ENCODE measurements at regions not wholly inside any gene's neighbourhood (a gene's known extent, or its start where the extent isn't known, plus 50 kb on each side); places are given as distances from the start of the nearest gene placed in this dataset.

DNA sequence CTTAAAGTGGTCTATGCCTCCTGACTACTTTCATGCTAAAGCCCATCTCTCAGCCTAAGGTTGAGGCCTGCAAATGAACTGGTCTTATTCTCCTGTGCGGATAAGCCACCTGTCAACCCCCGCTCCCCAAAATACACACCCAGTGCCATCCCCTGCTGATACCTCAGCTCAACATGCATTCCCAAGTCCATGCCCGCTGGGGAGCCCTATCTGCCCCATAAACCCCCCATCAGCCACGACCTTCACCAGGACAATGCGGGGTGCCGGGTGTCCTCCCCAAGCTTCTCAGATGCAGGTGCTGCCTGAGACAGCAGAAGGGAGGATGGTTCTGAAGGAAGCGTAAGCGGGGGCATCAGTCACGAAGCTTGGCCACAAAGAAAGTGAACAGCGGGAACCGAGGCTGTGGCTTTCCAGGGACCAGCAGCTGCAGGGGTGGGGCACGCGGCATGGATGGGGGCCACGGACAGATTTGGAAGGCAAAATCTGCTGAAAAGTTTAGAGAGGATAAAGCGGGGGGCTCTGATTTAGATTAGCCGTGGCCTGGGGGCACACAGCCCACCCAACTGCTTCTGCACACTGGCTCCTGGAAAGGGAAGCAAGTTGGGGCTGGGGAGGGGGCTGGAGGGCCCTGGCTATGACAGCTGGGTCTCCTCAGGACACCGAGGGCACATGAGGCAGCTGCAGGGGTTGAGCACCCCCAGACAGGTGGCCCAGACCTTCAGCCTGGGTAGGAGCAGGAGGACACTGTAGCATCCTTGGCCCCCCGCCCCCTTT, 1391.9 kb downstream of the TBC1D22A start:
- ChIA-PET POLR2A (ENCODE audit: unreplicated experiment) (no interaction called here), CTCF (no interaction called here)
- H3K79me2 ChIP-seq (ENCODE audit: low read length): no peaks in the 10 kb centered on the region
- no peak for DNase-seq
- H3K9me2 ChIP-seq (replicated peaks; ENCODE audit: low read length): no peaks in the 10 kb centered on the region
- TF ChIP-seq, protein P1, sequence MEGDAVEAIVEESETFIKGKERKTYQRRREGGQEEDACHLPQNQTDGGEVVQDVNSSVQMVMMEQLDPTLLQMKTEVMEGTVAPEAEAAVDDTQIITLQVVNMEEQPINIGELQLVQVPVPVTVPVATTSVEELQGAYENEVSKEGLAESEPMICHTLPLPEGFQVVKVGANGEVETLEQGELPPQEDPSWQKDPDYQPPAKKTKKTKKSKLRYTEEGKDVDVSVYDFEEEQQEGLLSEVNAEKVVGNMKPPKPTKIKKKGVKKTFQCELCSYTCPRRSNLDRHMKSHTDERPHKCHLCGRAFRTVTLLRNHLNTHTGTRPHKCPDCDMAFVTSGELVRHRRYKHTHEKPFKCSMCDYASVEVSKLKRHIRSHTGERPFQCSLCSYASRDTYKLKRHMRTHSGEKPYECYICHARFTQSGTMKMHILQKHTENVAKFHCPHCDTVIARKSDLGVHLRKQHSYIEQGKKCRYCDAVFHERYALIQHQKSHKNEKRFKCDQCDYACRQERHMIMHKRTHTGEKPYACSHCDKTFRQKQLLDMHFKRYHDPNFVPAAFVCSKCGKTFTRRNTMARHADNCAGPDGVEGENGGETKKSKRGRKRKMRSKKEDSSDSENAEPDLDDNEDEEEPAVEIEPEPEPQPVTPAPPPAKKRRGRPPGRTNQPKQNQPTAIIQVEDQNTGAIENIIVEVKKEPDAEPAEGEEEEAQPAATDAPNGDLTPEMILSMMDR (conservative IDR thresholded peaks at IDR 0.05; ENCODE audit: low read depth, low read length): no peak
- TF ChIP-seq EZH2 (IDR thresholded peaks at IDR 0.05; ENCODE audit: low read length, unreplicated experiment) (no peak), EZH2phosphoT487 (IDR thresholded peaks at IDR 0.05; ENCODE audit: borderline replicate concordance, low read length) (no peak)
- H3K4me3 ChIP-seq (ENCODE audit: low read length): no peak overlapping the region
- H3K4me1 ChIP-seq (ENCODE audit: insufficient read depth, low read length): no peaks in the 10 kb centered on the region
- intact Hi-C loops (cut with micrococcal nuclease): no loop called here
- no peak overlapping the region for H3K27ac ChIP-seq (ENCODE audit: low read length)
- BruUV-seq (replicated peaks): no TSS peak
- H3K27me3 ChIP-seq (ENCODE audit: low read length): peaks cover 5% of the 10 kb centered on the region; the same call in 1 of the 2 replicates
- no peaks in the 10 kb centered on the region for H4K20me1 ChIP-seq (ENCODE audit: low read length)
- H3K4me2 ChIP-seq (ENCODE audit: low read length): no peak overlapping the region
- H3K36me3 ChIP-seq (ENCODE audit: low read depth, low read length): no peaks in the 10 kb centered on the region
- ATAC-seq: no peak
- no peak overlapping the region for H2AFZ ChIP-seq (ENCODE audit: low read length)
- no peak overlapping the region for H3K9ac ChIP-seq (ENCODE audit: low read length)
- no peaks in the 10 kb centered on the region for H3K9me3 ChIP-seq (ENCODE audit: low read length)
- H3F3A ChIP-seq (ENCODE audit: low read length, unreplicated experiment): no peaks in the 10 kb centered on the region

DNA sequence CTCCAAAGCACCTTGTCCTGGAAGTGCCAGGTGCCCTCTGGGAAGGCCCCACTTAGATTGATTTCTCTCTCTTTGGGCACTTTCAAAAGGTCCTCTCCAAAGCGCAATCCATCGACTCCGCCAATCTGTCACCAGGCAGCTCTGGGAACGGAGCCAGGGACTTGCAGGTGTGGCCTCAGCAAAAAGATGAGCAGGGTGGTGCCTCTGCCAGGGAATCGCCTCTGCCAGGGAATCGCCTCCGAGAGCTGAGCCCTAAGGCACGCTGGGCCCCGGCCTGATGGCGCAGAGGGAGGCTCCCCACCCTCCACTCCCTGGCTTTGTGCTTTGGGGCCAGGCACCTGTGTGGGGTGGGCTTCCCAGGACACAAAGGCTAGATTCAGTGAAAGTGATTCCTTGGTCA, 1391.3 kb downstream of the TBC1D22A start:
- Histone ChIP-seq H3K27me3 (ENCODE audit: low read length) (peaks cover 5% of the 10 kb centered on the region; the same call in 1 of the 2 replicates), H3F3A (ENCODE audit: low read length, unreplicated experiment) (no peaks in the 10 kb centered on the region), H3K36me3 (ENCODE audit: low read depth, low read length) (no peaks in the 10 kb centered on the region), H3K4me3 (ENCODE audit: low read length) (no peak overlapping the region), H3K9me3 (ENCODE audit: low read length) (no peaks in the 10 kb centered on the region), H3K9ac (ENCODE audit: low read length) (no peak overlapping the region), H3K9me2 (replicated peaks; ENCODE audit: low read length) (no peaks in the 10 kb centered on the region), H4K20me1 (ENCODE audit: low read length) (no peaks in the 10 kb centered on the region), H2AFZ (ENCODE audit: low read length) (no peak overlapping the region), H3K79me2 (ENCODE audit: low read length) (no peaks in the 10 kb centered on the region), H3K4me1 (ENCODE audit: insufficient read depth, low read length) (no peaks in the 10 kb centered on the region), H3K27ac (ENCODE audit: low read length) (no peak overlapping the region), H3K4me2 (ENCODE audit: low read length) (no peak overlapping the region)
- intact Hi-C loops (cut with micrococcal nuclease): no loop called here
- POLR2A ChIA-PET (ENCODE audit: unreplicated experiment): no interaction called here
- ATAC-seq (no peak), DNase-seq (no peak)
- CTCF ChIA-PET: no interaction called here
- BruUV-seq (replicated peaks): no TSS peak
- TF ChIP-seq EZH2 (IDR thresholded peaks at IDR 0.05; ENCODE audit: low read length, unreplicated experiment): no peak

DNA sequence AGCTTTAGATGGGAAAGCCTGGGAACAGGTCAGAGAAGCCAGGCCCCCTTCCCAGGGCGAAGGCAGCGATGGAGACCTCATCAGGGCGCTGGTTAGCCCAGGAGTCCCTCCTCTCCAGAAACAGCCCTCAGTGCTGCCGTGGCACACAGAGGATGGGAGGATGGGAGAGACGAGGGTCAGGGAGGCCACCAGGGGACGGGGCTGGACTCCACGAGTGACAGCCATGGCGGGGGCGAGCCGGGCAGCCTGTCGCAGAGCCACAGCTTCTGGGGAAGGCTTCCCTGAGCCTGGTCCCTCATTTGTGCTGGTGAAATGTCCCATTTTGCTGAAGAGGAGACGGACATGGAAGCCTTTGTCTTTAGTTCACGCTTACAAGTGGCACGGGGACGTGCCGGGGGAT, 1390.5 kb downstream of the TBC1D22A start:
- POLR2A ChIA-PET (ENCODE audit: unreplicated experiment): no interaction called here
- H3K36me3 ChIP-seq (ENCODE audit: low read depth, low read length): no peaks in the 10 kb centered on the region
- H2AFZ ChIP-seq (ENCODE audit: low read length): no peak overlapping the region
- intact Hi-C loops (cut with micrococcal nuclease): no loop called here
- no peak for DNase-seq
- BruUV-seq (replicated peaks): no TSS peak
- no peak overlapping the region for H3K4me3 ChIP-seq (ENCODE audit: low read length)
- CTCF ChIA-PET: no interaction called here
- no peak for ATAC-seq
- no peaks in the 10 kb centered on the region for H3F3A ChIP-seq (ENCODE audit: low read length, unreplicated experiment)
- no peaks in the 10 kb centered on the region for H3K4me1 ChIP-seq (ENCODE audit: insufficient read depth, low read length)
- no peak overlapping the region for H3K27ac ChIP-seq (ENCODE audit: low read length)
- no peak overlapping the region for H3K9ac ChIP-seq (ENCODE audit: low read length)
- no peaks in the 10 kb centered on the region for H3K9me2 ChIP-seq (replicated peaks; ENCODE audit: low read length)
- peaks cover 5% of the 10 kb centered on the region; the same call in 1 of the 2 replicates for H3K27me3 ChIP-seq (ENCODE audit: low read length)
- no peak for TF ChIP-seq EZH2phosphoT487 (IDR thresholded peaks at IDR 0.05; ENCODE audit: borderline replicate concordance, low read length)
- no peak for TF ChIP-seq EZH2 (IDR thresholded peaks at IDR 0.05; ENCODE audit: low read length, unreplicated experiment)
- TF ChIP-seq, protein P1 (conservative IDR thresholded peaks at IDR 0.05; ENCODE audit: low read depth, low read length): no peak
- no peaks in the 10 kb centered on the region for H4K20me1 ChIP-seq (ENCODE audit: low read length)
- no peak overlapping the region for H3K4me2 ChIP-seq (ENCODE audit: low read length)
- no peaks in the 10 kb centered on the region for H3K9me3 ChIP-seq (ENCODE audit: low read length)
- no peaks in the 10 kb centered on the region for H3K79me2 ChIP-seq (ENCODE audit: low read length)

Measured in PC-3 (cell line).